ENCODE measurements at regions not wholly inside any gene's neighbourhood (a gene's known extent, or its start where the extent isn't known, plus 50 kb on each side); places are given as distances from the start of the nearest gene placed in this dataset.

DNA sequence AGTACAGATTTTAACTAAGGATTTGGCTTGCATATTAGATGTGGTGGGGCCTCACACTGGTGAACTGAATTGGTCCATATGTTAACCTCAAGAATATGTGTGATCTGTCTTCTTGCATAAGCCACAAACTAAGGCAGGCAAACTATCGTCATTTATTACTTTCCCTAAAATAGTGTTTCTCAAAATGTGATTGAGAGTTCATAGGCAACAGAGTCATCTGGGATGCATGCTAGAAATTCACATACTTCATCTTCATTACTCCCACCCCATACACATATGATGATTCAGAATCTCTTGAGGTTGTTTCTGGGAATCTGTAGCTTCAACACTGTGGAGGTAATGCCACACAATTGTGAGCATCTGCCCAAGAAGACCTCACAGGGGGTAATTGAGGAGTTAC is 822.8 kb upstream of the CDH2 start:
- Mint-ChIP-seq H3K27ac (no peak overlapping the region), H3K36me3 (ENCODE audit: low read depth) (no peaks in the 10 kb centered on the region), H3K9me3 (peaks cover 13% of the 10 kb centered on the region), H3K4me3 (no peak overlapping the region), H3K27me3 (ENCODE audit: low read depth) (no peaks in the 10 kb centered on the region), H3K4me1 (ENCODE audit: low read depth) (no peaks in the 10 kb centered on the region)
- intact Hi-C loops (cut with micrococcal nuclease) = no loop called here
- DNase-seq = no peak
- CTCF ChIA-PET = no interaction called here

DNA sequence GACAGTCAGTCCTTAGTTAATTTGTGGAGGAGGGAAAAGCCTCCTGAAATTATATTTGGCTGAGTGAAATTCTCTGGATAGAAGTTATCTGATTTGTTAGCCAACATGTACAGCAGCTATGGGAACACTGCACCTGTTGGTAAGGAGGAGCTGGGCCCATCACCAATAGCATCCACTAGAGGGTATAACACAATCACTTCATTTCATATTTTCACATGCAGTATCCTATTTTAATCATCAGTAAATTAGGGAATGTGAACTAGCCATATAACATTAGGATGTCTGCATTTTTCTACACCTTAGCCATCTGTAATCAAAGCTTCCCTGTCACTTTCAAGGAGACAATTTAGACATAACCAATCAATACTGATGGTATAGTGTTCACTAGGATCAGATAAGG is 818.4 kb upstream of the CDH2 start:
- H3K4me1 Mint-ChIP-seq (ENCODE audit: low read depth) = no peaks in the 10 kb centered on the region
- no peak for DNase-seq
- H3K9me3 Mint-ChIP-seq = peaks cover 10% of the 10 kb centered on the region
- no peaks in the 10 kb centered on the region for H3K27me3 Mint-ChIP-seq (ENCODE audit: low read depth)
- no peak overlapping the region for H3K27ac Mint-ChIP-seq
- CTCF ChIA-PET = interaction anchor here (0.9 kb wide), 1 partner anchor 33 kb away, joined by 3 read pairs; no protein-coding TSS in a partner anchor
- H3K36me3 Mint-ChIP-seq (ENCODE audit: low read depth) = no peaks in the 10 kb centered on the region
- no peak overlapping the region for H3K4me3 Mint-ChIP-seq
- intact Hi-C loops (cut with micrococcal nuclease) = no loop called here

DNA sequence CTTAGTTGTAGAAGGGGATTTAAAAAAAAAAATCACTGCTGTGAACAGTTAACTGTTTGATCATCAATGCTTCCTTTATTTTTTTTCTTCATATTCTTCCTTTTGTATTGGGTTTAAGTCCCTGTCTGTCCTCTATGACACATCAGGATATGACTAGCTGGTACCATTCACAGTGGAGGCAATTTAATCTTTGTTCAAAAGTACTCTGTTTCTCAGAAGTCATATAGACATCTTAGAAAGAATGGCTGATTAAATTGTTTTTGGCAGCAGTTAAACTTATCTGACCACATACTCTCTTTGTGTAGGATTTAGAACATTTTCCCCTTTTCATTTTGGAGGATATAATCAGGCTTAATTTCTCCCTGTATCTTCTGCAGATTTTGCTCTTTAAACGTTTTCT is 807.8 kb upstream of the CDH2 start:
- CTCF ChIA-PET = interaction anchor here (0.9 kb wide), 1 partner anchor 10 kb away, joined by 3 read pairs; no protein-coding TSS in a partner anchor
- no peaks in the 10 kb centered on the region for H3K27me3 Mint-ChIP-seq (ENCODE audit: low read depth)
- intact Hi-C loops (cut with micrococcal nuclease) = no loop called here
- peaks cover 9% of the 10 kb centered on the region for H3K9me3 Mint-ChIP-seq
- H3K27ac Mint-ChIP-seq = no peak overlapping the region
- no peak overlapping the region for H3K4me3 Mint-ChIP-seq
- no peaks in the 10 kb centered on the region for H3K36me3 Mint-ChIP-seq (ENCODE audit: low read depth)
- H3K4me1 Mint-ChIP-seq (ENCODE audit: low read depth) = no peaks in the 10 kb centered on the region
- DNase-seq = no peak

DNA sequence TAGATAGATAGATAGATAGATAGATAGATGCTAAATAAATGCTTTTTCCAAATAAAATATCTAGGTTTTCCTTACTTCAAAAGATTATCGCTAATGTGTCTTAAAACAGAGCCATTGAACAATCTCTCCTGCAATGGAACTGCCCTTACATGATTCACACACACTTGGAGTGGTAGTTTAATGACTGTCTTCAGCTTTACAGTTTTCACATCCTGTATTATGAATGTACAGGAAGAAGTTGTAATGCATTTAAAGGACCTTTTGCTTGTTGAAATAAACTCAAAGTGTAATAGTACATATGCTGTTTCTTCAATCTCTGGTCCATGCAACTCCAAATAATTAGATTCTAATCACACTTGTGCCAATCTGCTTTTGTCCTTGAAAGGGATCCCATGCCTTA is 797.6 kb upstream of the CDH2 start:
- no peak overlapping the region for H3K4me3 Mint-ChIP-seq
- intact Hi-C loops (cut with micrococcal nuclease) = no loop called here
- no peak overlapping the region for H3K27ac Mint-ChIP-seq
- DNase-seq = no peak
- no peaks in the 10 kb centered on the region for H3K36me3 Mint-ChIP-seq (ENCODE audit: low read depth)
- CTCF ChIA-PET = interaction anchor here (0.7 kb wide), 1 partner anchor 10 kb away, joined by 3 read pairs; no protein-coding TSS in a partner anchor
- H3K4me1 Mint-ChIP-seq (ENCODE audit: low read depth) = no peaks in the 10 kb centered on the region
- H3K27me3 Mint-ChIP-seq (ENCODE audit: low read depth) = no peaks in the 10 kb centered on the region
- peaks cover 16% of the 10 kb centered on the region for H3K9me3 Mint-ChIP-seq

DNA sequence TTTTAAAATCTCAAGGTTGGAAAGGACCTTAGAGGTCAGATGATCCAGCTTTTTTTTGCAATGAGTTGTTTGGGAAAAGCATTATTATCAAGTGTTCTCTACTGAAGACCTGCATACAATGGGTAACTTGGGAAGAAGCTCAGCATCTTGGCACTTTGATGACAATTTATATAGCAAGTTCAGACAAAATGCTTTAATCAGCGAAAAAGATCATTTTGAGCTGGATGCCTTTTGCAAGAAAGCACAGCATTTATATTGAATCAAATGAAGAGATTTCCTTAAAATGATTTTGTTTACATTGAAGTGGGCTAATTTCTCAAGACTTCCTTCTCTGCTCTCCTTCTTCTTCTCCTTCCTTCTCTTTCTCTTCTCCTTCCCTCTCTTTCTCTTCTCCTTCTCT is 796.4 kb upstream of the CDH2 start:
- intact Hi-C loops (cut with micrococcal nuclease) = no loop called here
- Mint-ChIP-seq H3K4me3 (no peak overlapping the region), H3K9me3 (peaks cover 19% of the 10 kb centered on the region), H3K27me3 (ENCODE audit: low read depth) (no peaks in the 10 kb centered on the region), H3K4me1 (ENCODE audit: low read depth) (no peaks in the 10 kb centered on the region), H3K36me3 (ENCODE audit: low read depth) (no peaks in the 10 kb centered on the region), H3K27ac (no peak overlapping the region)
- no peak for DNase-seq
- CTCF ChIA-PET = no interaction called here

DNA sequence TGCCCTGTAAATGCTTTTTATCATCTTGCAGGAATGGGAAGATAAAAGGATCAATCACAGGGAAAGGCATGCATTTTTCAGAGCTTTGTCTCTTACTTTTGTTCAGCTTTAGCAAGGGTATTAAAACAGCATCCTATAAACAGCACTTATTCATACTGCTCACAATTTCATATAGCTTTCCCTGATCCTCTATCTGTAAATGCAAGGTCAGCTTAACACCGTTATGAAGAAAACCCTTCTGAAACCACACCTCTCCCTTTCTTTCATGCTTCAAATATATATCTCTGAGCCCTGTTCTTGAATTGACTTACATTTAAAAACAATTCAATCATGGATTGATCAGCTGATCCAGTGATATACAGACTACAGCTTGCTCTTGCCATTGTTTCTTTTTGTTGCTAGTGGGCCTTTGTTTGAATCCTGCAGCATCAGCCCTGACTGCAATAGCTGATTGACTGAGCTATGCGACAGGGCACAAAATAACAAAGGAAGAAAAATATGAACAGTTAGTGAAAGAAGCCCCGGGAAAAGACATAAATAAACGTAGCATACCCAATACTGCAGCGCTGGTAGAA is 795.5 kb upstream of the CDH2 start:
- H3K4me3 Mint-ChIP-seq = no peak overlapping the region
- no peak for DNase-seq
- CTCF ChIA-PET = no interaction called here
- no peaks in the 10 kb centered on the region for H3K4me1 Mint-ChIP-seq (ENCODE audit: low read depth)
- peaks cover 19% of the 10 kb centered on the region for H3K9me3 Mint-ChIP-seq
- no peaks in the 10 kb centered on the region for H3K27me3 Mint-ChIP-seq (ENCODE audit: low read depth)
- intact Hi-C loops (cut with micrococcal nuclease) = no loop called here
- no peak overlapping the region for H3K27ac Mint-ChIP-seq
- H3K36me3 Mint-ChIP-seq (ENCODE audit: low read depth) = no peaks in the 10 kb centered on the region

DNA sequence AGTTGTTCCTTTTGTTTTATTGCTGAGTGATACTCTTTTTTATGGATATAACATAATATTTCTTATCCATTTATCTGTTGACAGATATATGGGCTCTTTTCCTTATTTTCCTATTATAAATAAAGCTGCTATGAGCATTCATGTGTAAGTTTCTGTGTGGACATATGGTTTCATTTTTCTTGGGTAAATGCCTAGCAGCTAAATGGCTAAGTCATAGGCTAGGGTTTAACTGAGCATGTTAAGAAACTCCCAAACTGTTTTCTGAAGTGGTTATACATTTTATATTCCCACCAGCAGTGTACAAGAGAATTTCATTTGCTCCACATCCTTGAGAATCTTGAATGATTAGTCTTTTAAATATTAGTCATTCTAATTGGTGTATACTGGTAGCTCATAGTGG is 786.6 kb upstream of the CDH2 start:
- Mint-ChIP-seq H3K4me1 (ENCODE audit: low read depth) (no peaks in the 10 kb centered on the region), H3K36me3 (ENCODE audit: low read depth) (no peaks in the 10 kb centered on the region), H3K4me3 (no peak overlapping the region), H3K27ac (no peak overlapping the region), H3K27me3 (ENCODE audit: low read depth) (no peaks in the 10 kb centered on the region), H3K9me3 (peaks cover 8% of the 10 kb centered on the region)
- CTCF ChIA-PET = interaction anchor here (0.7 kb wide), 1 partner anchor 20 kb away, joined by 3 read pairs; no protein-coding TSS in a partner anchor
- intact Hi-C loops (cut with micrococcal nuclease) = loop anchor here (5.0 kb wide), 1 partner anchor 1319 kb away; no protein-coding TSS in a partner anchor
- DNase-seq = no peak

DNA sequence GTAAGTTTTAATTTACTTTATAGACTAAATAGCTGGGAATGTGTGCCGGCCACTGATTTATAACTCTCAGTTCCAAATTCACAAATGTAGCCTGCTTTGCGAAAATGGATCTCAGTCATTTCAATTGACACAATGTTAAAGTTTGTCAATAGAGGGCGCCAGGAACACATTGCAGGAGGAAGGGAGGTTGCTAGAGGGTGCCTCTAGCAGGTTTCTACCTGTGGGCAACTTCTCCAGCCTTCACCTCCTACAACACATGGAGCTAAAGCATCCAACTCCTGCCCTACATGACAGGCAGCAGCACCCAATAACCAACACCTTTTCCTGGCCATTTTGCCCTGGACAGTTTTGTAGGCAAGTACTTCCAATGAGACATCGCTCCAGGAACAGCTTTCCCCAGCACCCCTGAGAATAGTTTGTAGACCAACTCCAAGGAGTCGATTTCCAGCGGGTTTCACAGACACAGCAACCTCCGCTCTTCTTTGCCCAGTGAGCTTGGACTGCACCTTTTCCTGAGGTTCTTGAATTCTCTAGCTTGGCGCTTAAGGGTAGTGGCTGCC is 784.8 kb upstream of the CDH2 start:
- Mint-ChIP-seq H3K27me3 (ENCODE audit: low read depth) (no peaks in the 10 kb centered on the region), H3K36me3 (ENCODE audit: low read depth) (no peaks in the 10 kb centered on the region), H3K4me1 (ENCODE audit: low read depth) (no peaks in the 10 kb centered on the region), H3K27ac (no peak overlapping the region), H3K9me3 (peaks cover 5% of the 10 kb centered on the region), H3K4me3 (no peak overlapping the region)
- DNase-seq = no peak
- CTCF ChIA-PET = no interaction called here
- intact Hi-C loops (cut with micrococcal nuclease) = loop anchor here (5.0 kb wide), 1 partner anchor 1321 kb away; no protein-coding TSS in a partner anchor

DNA sequence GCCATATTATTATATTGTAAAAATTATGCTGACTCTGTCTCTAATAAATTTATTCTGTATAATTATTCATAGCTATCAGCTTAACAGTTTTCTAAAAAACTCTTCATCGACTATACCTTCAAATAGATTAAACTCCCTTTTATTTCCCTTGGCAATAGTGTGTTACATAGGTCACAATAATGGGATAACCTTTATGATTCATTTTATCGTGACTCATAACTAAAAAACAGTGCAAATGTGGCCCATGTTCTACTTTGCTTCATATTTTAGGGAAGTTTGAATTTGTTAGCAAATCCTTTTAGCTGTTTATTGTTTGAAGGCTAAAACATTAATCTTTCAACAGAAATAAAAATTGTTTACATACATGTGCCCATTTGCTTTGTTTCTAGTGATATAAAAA is 783.2 kb upstream of the CDH2 start:
- no peak for DNase-seq
- CTCF ChIA-PET = no interaction called here
- no peak overlapping the region for H3K27ac Mint-ChIP-seq
- H3K4me1 Mint-ChIP-seq (ENCODE audit: low read depth) = no peaks in the 10 kb centered on the region
- H3K9me3 Mint-ChIP-seq = peaks cover 9% of the 10 kb centered on the region
- no peaks in the 10 kb centered on the region for H3K27me3 Mint-ChIP-seq (ENCODE audit: low read depth)
- intact Hi-C loops (cut with micrococcal nuclease) = loop anchor here (5.0 kb wide), 1 partner anchor 1322 kb away; no protein-coding TSS in a partner anchor
- no peaks in the 10 kb centered on the region for H3K36me3 Mint-ChIP-seq (ENCODE audit: low read depth)
- H3K4me3 Mint-ChIP-seq = no peak overlapping the region

DNA sequence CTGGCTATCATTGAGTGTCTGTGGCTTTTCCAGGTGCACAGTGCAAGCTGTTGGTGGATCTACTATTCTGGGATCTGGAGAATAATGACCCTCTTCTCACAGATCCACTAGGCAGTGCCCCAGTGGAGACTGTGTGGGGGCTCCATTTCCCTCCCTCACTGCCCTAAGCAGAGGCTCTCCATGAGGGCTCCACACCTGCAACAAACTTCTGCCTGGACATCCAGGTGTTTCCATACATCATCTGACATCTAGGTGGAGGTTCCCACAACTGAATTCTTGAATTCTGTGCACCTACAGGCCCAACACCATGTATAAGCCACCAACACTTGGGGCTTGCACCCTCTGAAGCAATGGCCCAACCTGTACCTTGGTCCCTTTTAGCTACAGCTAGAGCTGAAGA is 775.4 kb upstream of the CDH2 start:
- CTCF ChIA-PET = no interaction called here
- Mint-ChIP-seq H3K27me3 (ENCODE audit: low read depth) (no peaks in the 10 kb centered on the region), H3K4me3 (no peak overlapping the region)

DNA sequence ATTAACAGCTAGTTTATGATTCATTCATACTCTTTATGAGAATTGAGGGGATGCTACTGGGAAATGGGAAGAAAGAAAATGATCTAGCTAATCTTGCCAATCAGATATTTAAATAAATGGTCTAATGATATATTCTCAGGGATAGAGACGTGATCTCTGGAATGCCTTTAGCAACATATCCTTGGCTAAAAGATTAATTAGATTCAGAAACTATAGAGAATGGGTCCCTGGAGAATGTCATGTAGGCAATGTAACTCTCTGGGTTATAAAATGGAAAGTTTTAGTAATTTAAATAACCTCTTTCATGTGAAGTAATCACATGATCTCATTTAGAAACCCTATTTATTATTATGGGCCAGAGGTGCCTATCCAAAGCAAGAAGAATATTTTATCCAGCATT is 771.0 kb upstream of the CDH2 start:
- Mint-ChIP-seq H3K27ac (no peak overlapping the region), H3K4me1 (ENCODE audit: low read depth) (no peaks in the 10 kb centered on the region), H3K9me3 (peaks cover 20% of the 10 kb centered on the region), H3K36me3 (ENCODE audit: low read depth) (no peaks in the 10 kb centered on the region), H3K4me3 (no peak overlapping the region), H3K27me3 (ENCODE audit: low read depth) (no peaks in the 10 kb centered on the region)
- no peak for DNase-seq
- intact Hi-C loops (cut with micrococcal nuclease) = no loop called here
- CTCF ChIA-PET = no interaction called here

More for the DNA sequence above, 775.4 kb upstream of the CDH2 start:
- Mint-ChIP-seq H3K27ac (no peak overlapping the region), H3K4me1 (ENCODE audit: low read depth) (no peaks in the 10 kb centered on the region), H3K36me3 (ENCODE audit: low read depth) (no peaks in the 10 kb centered on the region), H3K9me3 (peaks cover 23% of the 10 kb centered on the region)
- intact Hi-C loops (cut with micrococcal nuclease) = no loop called here
- DNase-seq = no peak

DNA sequence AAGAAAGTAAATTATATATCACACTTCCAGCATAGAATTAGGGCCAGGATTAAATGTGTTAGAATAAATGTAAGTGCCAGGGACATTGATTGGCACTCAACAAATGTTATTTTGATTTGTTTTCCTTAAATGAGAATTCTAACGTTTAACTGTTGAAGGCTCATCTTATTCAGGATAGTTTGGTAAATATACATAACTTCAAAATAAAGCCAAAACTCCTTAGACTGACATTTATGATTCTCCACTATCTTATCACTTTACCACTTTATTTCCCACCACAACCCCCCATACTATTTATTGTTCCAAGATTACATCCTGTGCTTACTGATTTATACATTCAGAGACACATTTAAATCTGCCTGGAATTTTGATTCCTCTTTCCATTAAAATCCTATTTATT is 769.5 kb upstream of the CDH2 start:
- CTCF ChIA-PET = no interaction called here
- Mint-ChIP-seq H3K27me3 (ENCODE audit: low read depth) (no peaks in the 10 kb centered on the region), H3K27ac (no peak overlapping the region), H3K36me3 (ENCODE audit: low read depth) (no peaks in the 10 kb centered on the region), H3K9me3 (peaks cover 10% of the 10 kb centered on the region), H3K4me3 (no peak overlapping the region), H3K4me1 (ENCODE audit: low read depth) (no peaks in the 10 kb centered on the region)
- no peak for DNase-seq
- intact Hi-C loops (cut with micrococcal nuclease) = no loop called here

DNA sequence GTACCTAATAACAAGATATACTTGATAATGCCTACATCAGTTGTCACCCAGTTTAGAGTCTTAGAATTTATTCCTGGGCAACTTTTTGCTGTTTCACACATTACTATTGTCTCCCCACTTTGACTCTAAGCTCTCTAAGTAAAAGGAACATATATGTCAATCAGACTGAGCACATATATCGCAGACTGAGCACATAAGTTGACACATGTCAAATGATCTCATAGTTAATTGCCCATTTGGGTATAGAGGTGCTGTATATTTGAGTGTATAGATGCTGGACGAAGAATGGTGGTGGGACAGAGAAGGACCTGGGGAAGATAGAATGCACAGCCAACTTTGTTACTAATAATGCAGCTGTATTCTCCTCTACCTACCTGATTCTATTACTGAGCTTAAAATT is 746.0 kb upstream of the CDH2 start:
- DNase-seq = no peak
- no peak overlapping the region for H3K27ac Mint-ChIP-seq
- CTCF ChIA-PET = no interaction called here
- H3K4me1 Mint-ChIP-seq (ENCODE audit: low read depth) = no peaks in the 10 kb centered on the region
- H3K9me3 Mint-ChIP-seq = peaks cover 11% of the 10 kb centered on the region
- no peaks in the 10 kb centered on the region for H3K36me3 Mint-ChIP-seq (ENCODE audit: low read depth)
- no peaks in the 10 kb centered on the region for H3K27me3 Mint-ChIP-seq (ENCODE audit: low read depth)
- no peak overlapping the region for H3K4me3 Mint-ChIP-seq
- intact Hi-C loops (cut with micrococcal nuclease) = no loop called here

Measured in activated naive CD4-positive, alpha-beta T cell treated with anti-CD3 and anti-CD28 coated beads for 36 hours (primary cell).